WTC11 (cell line): ENCODE measurements at regions not wholly inside any gene's neighbourhood (a gene's known extent, or its start where the extent isn't known, plus 50 kb on each side); places are given as distances from the start of the nearest gene placed in this dataset.

Source experiments
- ATAC-seq: fragments of 200-7000 bp; cut with Tn5 transposase; 2 replicates; pipeline ENCODE4 v1.10.0; 2021; ENCODE audit warnings: mild to moderate bottlenecking, moderate library complexity
- CTCF ChIA-PET: fragments of 300-600 bp; sonication (Branson Sonifier 250); formaldehyde crosslinking; loops from one replicate; lab custom pipeline; 2021; ENCODE audit warnings: antibody characterized with exemption; lab: Charles Lee
- POLR2A ChIA-PET: fragments of 350-600 bp; sonication (Branson Sonifier 250); formaldehyde crosslinking; loops from one replicate; lab custom pipeline; 2021; ENCODE audit warnings: antibody characterized with exemption; lab: Charles Lee
- DNase-seq: peaks from one replicate; pipeline ENCODE4 v3.0.0; 2021; ENCODE audit warnings: low spot score
- H3K27ac Mint-ChIP-seq: 2 replicates; pipeline ENCODE4 v1.8.0; 2021; ENCODE audit warnings: mixed read lengths
- H3K27me3 Mint-ChIP-seq: 2 replicates; pipeline ENCODE4 v1.8.0; 2021; ENCODE audit warnings: low read depth, mild to moderate bottlenecking, moderate library complexity, mixed read lengths
- H3K36me3 Mint-ChIP-seq: 2 replicates; pipeline ENCODE4 v1.8.0; 2021; ENCODE audit warnings: mixed read lengths
- H3K4me1 Mint-ChIP-seq: 2 replicates; pipeline ENCODE4 v1.8.0; 2022; ENCODE audit warnings: mixed read lengths
- H3K4me3 Mint-ChIP-seq: 2 replicates; pipeline ENCODE4 v1.8.0; 2021; ENCODE audit warnings: mild to moderate bottlenecking, moderate library complexity, mixed read lengths
- H3K9me3 Mint-ChIP-seq: 2 replicates; pipeline ENCODE4 v1.8.0; 2021; ENCODE audit warnings: mixed read lengths
- E2F1 ChIP-seq: sonication (generic); formaldehyde crosslinking; IDR thresholded peaks from 2 replicates; pipeline ENCODE4 v1.8.0; 2022; ENCODE audit warnings: mild to moderate bottlenecking, missing genetic modification reagents
- ERG ChIP-seq: fragments of 250-450 bp; sonication (Bioruptor Pico); IDR thresholded peaks from 2 replicates; pipeline ENCODE4 v1.8.0; 2021; ENCODE audit warnings: mild to moderate bottlenecking
- FOXP4 ChIP-seq: sonication (generic); formaldehyde crosslinking; IDR thresholded peaks from 2 replicates; pipeline ENCODE4 v1.8.0; 2022; ENCODE audit warnings: mild to moderate bottlenecking, missing genetic modification reagents
- GABPB1 ChIP-seq: sonication (generic); formaldehyde crosslinking; IDR thresholded peaks from 2 replicates; pipeline ENCODE4 v1.8.1; 2023; ENCODE audit warnings: mild to moderate bottlenecking, missing genetic modification reagents
- JUN ChIP-seq: sonication (generic); formaldehyde crosslinking; IDR thresholded peaks from 2 replicates; pipeline ENCODE4 v1.8.0; 2023; ENCODE audit warnings: mild to moderate bottlenecking, missing genetic modification reagents
- MAX ChIP-seq: sonication (generic); formaldehyde crosslinking; IDR thresholded peaks from 2 replicates; pipeline ENCODE4 v1.8.0; 2022; ENCODE audit warnings: mild to moderate bottlenecking, missing genetic modification reagents
- MYBL2 ChIP-seq: sonication (generic); formaldehyde crosslinking; IDR thresholded peaks from 2 replicates; pipeline ENCODE4 v1.8.1; 2023; ENCODE audit warnings: mild to moderate bottlenecking, moderate library complexity, missing genetic modification reagents
- NFATC4 ChIP-seq: fragments of 250-450 bp; sonication (Bioruptor Pico); IDR thresholded peaks from 2 replicates; pipeline ENCODE4 v1.9.0; 2021; ENCODE audit warnings: mild to moderate bottlenecking
- NR2C2 ChIP-seq: sonication (generic); formaldehyde crosslinking; IDR thresholded peaks from 2 replicates; pipeline ENCODE4 v1.8.0; 2022; ENCODE audit warnings: mild to moderate bottlenecking, missing genetic modification reagents
- SMAD3 ChIP-seq: sonication (generic); formaldehyde crosslinking; IDR thresholded peaks from 2 replicates; pipeline ENCODE4 v1.8.0; 2022; ENCODE audit warnings: missing genetic modification reagents, mild to moderate bottlenecking, borderline replicate concordance
- SMAD4 ChIP-seq: sonication (generic); formaldehyde crosslinking; IDR thresholded peaks from 2 replicates; pipeline ENCODE4 v1.8.0; 2022; ENCODE audit warnings: mild to moderate bottlenecking, missing genetic modification reagents
- TCF7 ChIP-seq: sonication (generic); formaldehyde crosslinking; IDR thresholded peaks from 2 replicates; pipeline ENCODE4 v1.8.0; 2022; ENCODE audit warnings: mild to moderate bottlenecking, low read depth, missing genetic modification reagents, moderate library complexity
- ZBTB43 ChIP-seq: sonication (generic); formaldehyde crosslinking; IDR thresholded peaks from 2 replicates; pipeline ENCODE4 v1.8.1; 2023; ENCODE audit warnings: mild to moderate bottlenecking, missing genetic modification reagents
- ZNF138 ChIP-seq: sonication (generic); formaldehyde crosslinking; conservative IDR thresholded peaks from 2 replicates; pipeline ENCODE4 v1.8.1; 2022; ENCODE audit warnings: mild to moderate bottlenecking, moderate library complexity, missing genetic modification reagents
- ZNF396 ChIP-seq: fragments of 250-450 bp; sonication (Bioruptor Pico); IDR thresholded peaks from 2 replicates; pipeline ENCODE4 v1.8.0; 2021; ENCODE audit warnings: mild to moderate bottlenecking, moderate library complexity, borderline replicate concordance
- ZNF425 ChIP-seq: fragments of 250-450 bp; sonication (Bioruptor Pico); conservative IDR thresholded peaks from 2 replicates; pipeline ENCODE4 v1.9.0; 2021; ENCODE audit warnings: mild to moderate bottlenecking
- ZNF671 ChIP-seq: fragments of 250-450 bp; sonication (Bioruptor Pico); IDR thresholded peaks from 2 replicates; pipeline ENCODE4 v1.8.0; 2021; ENCODE audit warnings: mild to moderate bottlenecking

- TF ChIP-seq SMAD3 (CRISPR knock-in tag), result no peak
- no peak for TF ChIP-seq FOXP4 (CRISPR knock-in tag)
- no peak for TF ChIP-seq ZNF396 (CRISPR knock-in tag)
- TF ChIP-seq ERG (CRISPR knock-in tag), result no peak
- TF ChIP-seq NR2C2, result no peak
- TF ChIP-seq JUN, result no peak
- TF ChIP-seq ZNF671 (CRISPR knock-in tag), result no peak
- TF ChIP-seq MAX, result no peak
- no peak for TF ChIP-seq ZNF425 (CRISPR knock-in tag)
These were observed 595.7 kb downstream of the TFAP2B start (continued) for GRCh38 chr6:51414361-51414760.

GRCh38 chr6:51415501-51415900 lies 596.8 kb downstream of the TFAP2B start:
- Mint-ChIP-seq H3K27me3 (no peaks in the 10 kb centered on the region), H3K4me1 (no peaks in the 10 kb centered on the region), H3K9me3 (no peaks in the 10 kb centered on the region), H3K4me3 (no peak overlapping the region), H3K36me3 (no peaks in the 10 kb centered on the region), H3K27ac (no peak overlapping the region)
- ATAC-seq (no peak), DNase-seq (no peak)
- CTCF ChIA-PET, result no interaction called here
- POLR2A ChIA-PET, result no interaction called here
- no peak for TF ChIP-seq MYBL2
- TF ChIP-seq SMAD4, result no peak
- no peak for TF ChIP-seq ZNF138 (CRISPR knock-in tag)
- TF ChIP-seq ZNF396 (CRISPR knock-in tag), result no peak
- TF ChIP-seq GABPB1 (CRISPR knock-in tag), result no peak
- TF ChIP-seq ZBTB43 (CRISPR knock-in tag), result no peak
- TF ChIP-seq NFATC4 (CRISPR knock-in tag), result no peak
- no peak for TF ChIP-seq E2F1 (CRISPR knock-in tag)

- no peak for ATAC-seq
- TF ChIP-seq TCF7 (CRISPR knock-in tag), result no peak
- H3K36me3 Mint-ChIP-seq, result no peaks in the 10 kb centered on the region
- no peaks in the 10 kb centered on the region for H3K9me3 Mint-ChIP-seq
- POLR2A ChIA-PET, result no interaction called here
- no peak overlapping the region for H3K4me3 Mint-ChIP-seq
- DNase-seq, result no peak
- CTCF ChIA-PET, result no interaction called here
- no peaks in the 10 kb centered on the region for H3K27me3 Mint-ChIP-seq
- no peak overlapping the region for H3K27ac Mint-ChIP-seq
- H3K4me1 Mint-ChIP-seq, result peaks cover 29% of the 10 kb centered on the region
These were observed 610.5 kb downstream of the TFAP2B start for GRCh38 chr6:51429017-51429712.
